ENCODE measurements at regions not wholly inside any gene's neighbourhood (a gene's known extent, or its start where the extent isn't known, plus 50 kb on each side); places are given as distances from the start of the nearest gene placed in this dataset.

DNA sequence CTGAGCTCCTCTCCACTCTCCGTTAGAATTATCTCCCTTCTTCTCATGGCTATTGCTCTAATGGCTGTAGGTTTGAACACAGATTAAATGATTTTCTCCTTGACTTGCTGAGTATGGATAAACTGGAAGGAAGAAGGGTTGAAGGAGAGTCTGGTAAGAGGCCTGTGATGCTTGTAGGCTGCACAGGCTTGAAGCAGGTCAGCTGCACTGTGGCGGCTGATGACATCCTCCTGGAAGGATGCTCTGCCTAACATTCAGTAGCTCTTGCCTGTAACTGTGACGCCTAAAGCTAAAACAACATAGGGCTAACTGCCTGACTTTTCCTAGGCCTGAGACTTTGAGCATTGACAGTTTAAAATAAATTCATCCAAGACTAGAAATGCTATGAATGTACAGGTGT lies 166.3 kb downstream of the MREG start:
- Histone ChIP-seq H3K9me2 (ENCODE audit: insufficient read depth, low read length) (no peaks in the 10 kb centered on the region), H3K79me2 (replicated peaks; ENCODE audit: insufficient read depth, low read length) (no peaks in the 10 kb centered on the region), H3K4me3 (ENCODE audit: low read length) (no peak overlapping the region), H3K27me3 (ENCODE audit: insufficient read depth, low read depth, low read length) (no peaks in the 10 kb centered on the region), H2AFZ (ENCODE audit: low read depth, low read length) (no peak overlapping the region), H3K36me3 (ENCODE audit: insufficient read depth, low read length) (no peaks in the 10 kb centered on the region), H3K27ac (ENCODE audit: low read length) (no peak overlapping the region), H3K9me3 (ENCODE audit: low read length) (no peaks in the 10 kb centered on the region), H3K9ac (ENCODE audit: low read length) (no peak overlapping the region), H3F3A (ENCODE audit: insufficient read depth, low read length, poor library complexity, severe bottlenecking) (no peaks in the 10 kb centered on the region), H4K20me1 (ENCODE audit: insufficient read depth) (no peaks in the 10 kb centered on the region), H3K4me2 (ENCODE audit: low read length) (no peak overlapping the region)
- TF ChIP-seq EZH2 (IDR thresholded peaks at IDR 0.05; ENCODE audit: borderline replicate concordance, insufficient read depth, low read length, poor library complexity, severe bottlenecking) (no peak), EP300 (conservative IDR thresholded peaks at IDR 0.05; ENCODE audit: poor library complexity, severe bottlenecking) (no peak), RAD21 (conservative IDR thresholded peaks at IDR 0.05) (no peak), SMC3 (conservative IDR thresholded peaks at IDR 0.05; ENCODE audit: poor library complexity) (no peak), CTCF (IDR thresholded peaks at IDR 0.05; ENCODE audit: poor library complexity, severe bottlenecking) (no peak), POLR2AphosphoS5 (IDR thresholded peaks at IDR 0.05) (no peak), TAF1 (IDR thresholded peaks at IDR 0.05; ENCODE audit: low read depth) (no peak), MXI1 (conservative IDR thresholded peaks at IDR 0.05; ENCODE audit: poor library complexity, severe bottlenecking) (no peak), REST (IDR thresholded peaks at IDR 0.05; ENCODE audit: borderline replicate concordance) (no peak)

- no peaks in the 10 kb centered on the region for H3K79me2 ChIP-seq (replicated peaks; ENCODE audit: insufficient read depth, low read length)
- no peaks in the 10 kb centered on the region for H3K27me3 ChIP-seq (ENCODE audit: insufficient read depth, low read depth, low read length)
- H3K4me2 ChIP-seq (ENCODE audit: low read length), result no peak overlapping the region
- H3K36me3 ChIP-seq (ENCODE audit: insufficient read depth, low read length), result no peaks in the 10 kb centered on the region
- TF ChIP-seq SMC3 (conservative IDR thresholded peaks at IDR 0.05; ENCODE audit: poor library complexity) (no peak), TAF1 (IDR thresholded peaks at IDR 0.05; ENCODE audit: low read depth) (no peak), POLR2AphosphoS5 (IDR thresholded peaks at IDR 0.05) (no peak), CTCF (IDR thresholded peaks at IDR 0.05; ENCODE audit: poor library complexity, severe bottlenecking) (no peak), RAD21 (conservative IDR thresholded peaks at IDR 0.05) (no peak), EP300 (conservative IDR thresholded peaks at IDR 0.05; ENCODE audit: poor library complexity, severe bottlenecking) (no peak), MXI1 (conservative IDR thresholded peaks at IDR 0.05; ENCODE audit: poor library complexity, severe bottlenecking) (no peak), REST (IDR thresholded peaks at IDR 0.05; ENCODE audit: borderline replicate concordance) (no peak), EZH2 (IDR thresholded peaks at IDR 0.05; ENCODE audit: borderline replicate concordance, insufficient read depth, low read length, poor library complexity, severe bottlenecking) (no peak)
- no peaks in the 10 kb centered on the region for H3K9me2 ChIP-seq (ENCODE audit: insufficient read depth, low read length)
- no peak overlapping the region for H3K4me3 ChIP-seq (ENCODE audit: low read length)
- no peaks in the 10 kb centered on the region for H3F3A ChIP-seq (ENCODE audit: insufficient read depth, low read length, poor library complexity, severe bottlenecking)
- H4K20me1 ChIP-seq (ENCODE audit: insufficient read depth), result no peaks in the 10 kb centered on the region
- no peaks in the 10 kb centered on the region for H3K9me3 ChIP-seq (ENCODE audit: low read length)
- H3K27ac ChIP-seq (ENCODE audit: low read length), result no peak overlapping the region
- no peak overlapping the region for H2AFZ ChIP-seq (ENCODE audit: low read depth, low read length)
- no peak overlapping the region for H3K9ac ChIP-seq (ENCODE audit: low read length)
Observed at GRCh38 chr2:215845839-215846586, 167.3 kb downstream of the MREG start.

Measured in neural cell (in vitro differentiated cells).